ENCODE measurements at regions not wholly inside any gene's neighbourhood (a gene's known extent, or its start where the extent isn't known, plus 50 kb on each side); places are given as distances from the start of the nearest gene placed in this dataset.

GRCh38 chr4:11166034-11166433 is 262.7 kb downstream of the HS3ST1 start:
- TF ChIP-seq, protein P1, sequence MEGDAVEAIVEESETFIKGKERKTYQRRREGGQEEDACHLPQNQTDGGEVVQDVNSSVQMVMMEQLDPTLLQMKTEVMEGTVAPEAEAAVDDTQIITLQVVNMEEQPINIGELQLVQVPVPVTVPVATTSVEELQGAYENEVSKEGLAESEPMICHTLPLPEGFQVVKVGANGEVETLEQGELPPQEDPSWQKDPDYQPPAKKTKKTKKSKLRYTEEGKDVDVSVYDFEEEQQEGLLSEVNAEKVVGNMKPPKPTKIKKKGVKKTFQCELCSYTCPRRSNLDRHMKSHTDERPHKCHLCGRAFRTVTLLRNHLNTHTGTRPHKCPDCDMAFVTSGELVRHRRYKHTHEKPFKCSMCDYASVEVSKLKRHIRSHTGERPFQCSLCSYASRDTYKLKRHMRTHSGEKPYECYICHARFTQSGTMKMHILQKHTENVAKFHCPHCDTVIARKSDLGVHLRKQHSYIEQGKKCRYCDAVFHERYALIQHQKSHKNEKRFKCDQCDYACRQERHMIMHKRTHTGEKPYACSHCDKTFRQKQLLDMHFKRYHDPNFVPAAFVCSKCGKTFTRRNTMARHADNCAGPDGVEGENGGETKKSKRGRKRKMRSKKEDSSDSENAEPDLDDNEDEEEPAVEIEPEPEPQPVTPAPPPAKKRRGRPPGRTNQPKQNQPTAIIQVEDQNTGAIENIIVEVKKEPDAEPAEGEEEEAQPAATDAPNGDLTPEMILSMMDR (conservative IDR thresholded peaks at IDR 0.05; ENCODE audit: low read length) = no peak
- TF ChIP-seq EZH2phosphoT487 (IDR thresholded peaks at IDR 0.05; ENCODE audit: borderline replicate concordance) = no peak

Data from Loucy (cell line).